Gastrocnemius medialis (tissue), 4 donors: ENCODE measurements at regions not wholly inside any gene's neighbourhood (a gene's known extent, or its start where the extent isn't known, plus 50 kb on each side); places are given as distances from the start of the nearest gene placed in this dataset.

Source experiments
- POLR2A ChIP-seq, 2 donors: fragments of 450-650 bp; IDR thresholded peaks; one replicate each; pipeline ENCODE4 v1.6.1; 2017; ENCODE audit warnings: antibody characterized with exemption in 2 of 2, mild to moderate bottlenecking in 2 of 2, moderate library complexity in 2 of 2
- TF ChIP-seq, protein P1 (sequence below), 5 experiments: fragments of 450-650 bp in 3 of 5; fragments of 200-600 bp in 2 of 5; sonication (generic) in 2 of 5; IDR thresholded peaks in 4 of 5; conservative IDR thresholded peaks in 1 of 5; 1 replicate in 4 of 5; 2 replicates in 1 of 5; pipeline ENCODE4 v1.5.1; 2016 to 2019; ENCODE audit warnings: antibody characterized with exemption in 5 of 5, mild to moderate bottlenecking in 3 of 5, moderate library complexity in 3 of 5

DNA sequence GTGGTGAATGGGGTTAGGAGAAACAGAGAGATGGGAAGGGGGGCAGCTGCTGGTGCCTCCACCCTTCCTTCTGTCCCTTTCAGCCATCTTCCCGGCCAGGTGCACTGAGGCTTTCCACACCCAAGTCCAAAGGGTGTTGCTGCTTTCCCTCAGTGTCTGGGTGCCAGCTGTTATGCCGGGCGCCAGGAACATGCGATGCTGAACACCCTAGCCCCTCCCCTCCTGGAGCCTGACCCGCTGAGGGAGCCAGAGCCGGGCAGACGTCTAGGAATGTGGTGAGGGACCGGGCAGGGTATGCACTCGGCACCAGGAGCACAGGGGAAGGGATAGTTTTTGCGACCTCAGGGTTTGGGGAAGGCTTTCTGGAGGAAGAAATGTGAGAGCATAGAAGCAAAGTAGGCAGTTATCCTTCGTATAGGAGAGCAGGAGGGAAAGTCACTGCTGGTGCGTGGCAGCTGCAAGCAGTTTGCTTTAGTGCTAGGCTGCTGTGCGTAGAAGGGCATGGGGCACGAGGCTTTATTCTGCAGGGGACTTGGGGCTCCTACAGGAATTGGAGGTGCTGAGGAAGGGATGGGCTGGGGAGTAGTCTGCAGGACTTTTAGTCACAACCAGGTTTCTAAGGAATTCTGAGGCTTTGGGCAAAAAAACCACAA, 147.7 kb downstream of the TSN start:
- TF ChIP-seq, protein P1, sequence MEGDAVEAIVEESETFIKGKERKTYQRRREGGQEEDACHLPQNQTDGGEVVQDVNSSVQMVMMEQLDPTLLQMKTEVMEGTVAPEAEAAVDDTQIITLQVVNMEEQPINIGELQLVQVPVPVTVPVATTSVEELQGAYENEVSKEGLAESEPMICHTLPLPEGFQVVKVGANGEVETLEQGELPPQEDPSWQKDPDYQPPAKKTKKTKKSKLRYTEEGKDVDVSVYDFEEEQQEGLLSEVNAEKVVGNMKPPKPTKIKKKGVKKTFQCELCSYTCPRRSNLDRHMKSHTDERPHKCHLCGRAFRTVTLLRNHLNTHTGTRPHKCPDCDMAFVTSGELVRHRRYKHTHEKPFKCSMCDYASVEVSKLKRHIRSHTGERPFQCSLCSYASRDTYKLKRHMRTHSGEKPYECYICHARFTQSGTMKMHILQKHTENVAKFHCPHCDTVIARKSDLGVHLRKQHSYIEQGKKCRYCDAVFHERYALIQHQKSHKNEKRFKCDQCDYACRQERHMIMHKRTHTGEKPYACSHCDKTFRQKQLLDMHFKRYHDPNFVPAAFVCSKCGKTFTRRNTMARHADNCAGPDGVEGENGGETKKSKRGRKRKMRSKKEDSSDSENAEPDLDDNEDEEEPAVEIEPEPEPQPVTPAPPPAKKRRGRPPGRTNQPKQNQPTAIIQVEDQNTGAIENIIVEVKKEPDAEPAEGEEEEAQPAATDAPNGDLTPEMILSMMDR (IDR thresholded peaks at IDR 0.05 in 4 of 5, conservative IDR thresholded peaks at IDR 0.05 in 1 of 5): no peak
- TF ChIP-seq POLR2A (IDR thresholded peaks at IDR 0.05): no peak
